SK-N-SH (cell line): ENCODE measurements at regions not wholly inside any gene's neighbourhood (a gene's known extent, or its start where the extent isn't known, plus 50 kb on each side); places are given as distances from the start of the nearest gene placed in this dataset.

Source experiments
- EP300 ChIP-seq, 2 experiments: IDR thresholded peaks; 2 replicates each; pipeline versions ENCODE4 v1.4.0 to v1.6.1; 2012; ENCODE audit warnings: borderline replicate concordance in 1 of 2, low read depth in 1 of 2, low read length in 1 of 2
- EZH2phosphoT487 ChIP-seq: fragments of 200-600 bp; sonication (generic); IDR thresholded peaks from 2 replicates; pipeline ENCODE4 v1.6.1; 2017; ENCODE audit warnings: low read depth, mixed run types, mild to moderate bottlenecking, antibody characterized with exemption, moderate library complexity, borderline replicate concordance
- POLR2AphosphoS5 ChIP-seq: IDR thresholded peaks from 2 replicates; pipeline ENCODE4 v1.6.1; 2012; ENCODE audit warnings: low read depth, low read length
- RAD21 ChIP-seq: IDR thresholded peaks from 2 replicates; pipeline ENCODE4 v1.6.1; 2012; ENCODE audit warnings: mild to moderate bottlenecking, low read length
- RFX5 ChIP-seq: IDR thresholded peaks from 2 replicates; pipeline ENCODE4 v1.6.1; 2012; ENCODE audit warnings: mild to moderate bottlenecking, improper control_type of control experiment, low read length
- TAF1 ChIP-seq: IDR thresholded peaks from 2 replicates; pipeline ENCODE4 v1.6.1; 2012; ENCODE audit warnings: low read depth, mild to moderate bottlenecking, low read length, moderate library complexity, borderline replicate concordance
- USF2 ChIP-seq: fragments of 150-350 bp; IDR thresholded peaks from 2 replicates; pipeline ENCODE4 v1.6.1; 2017; ENCODE audit warnings: antibody characterized with exemption, low read length, low read depth, borderline replicate concordance
- TF ChIP-seq, protein P1 (sequence below): fragments of 200-600 bp; sonication (generic); IDR thresholded peaks from 2 replicates; pipeline ENCODE4 v1.6.1; 2017; ENCODE audit warnings: antibody characterized with exemption, mild to moderate bottlenecking, moderate library complexity

DNA sequence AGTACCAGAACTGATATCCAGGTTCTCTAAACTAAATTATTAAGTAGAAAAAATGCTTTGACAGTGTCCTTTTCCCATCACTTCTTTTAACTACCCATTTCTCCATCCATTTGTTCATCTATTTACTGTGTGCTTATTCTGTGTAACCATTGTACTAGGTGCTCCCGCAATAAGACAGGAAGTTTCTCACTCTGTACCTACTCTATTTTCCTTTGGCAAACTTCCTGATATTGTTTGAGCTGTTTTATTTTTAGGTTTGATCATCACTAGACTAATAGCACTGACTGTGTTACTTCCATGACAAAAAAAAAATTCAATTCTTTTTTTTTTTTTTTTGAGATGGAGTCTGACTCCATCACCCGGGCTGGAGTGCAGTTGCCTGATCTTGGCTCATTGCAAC is 102.5 kb upstream of the CASK start:
- TF ChIP-seq, protein P1, sequence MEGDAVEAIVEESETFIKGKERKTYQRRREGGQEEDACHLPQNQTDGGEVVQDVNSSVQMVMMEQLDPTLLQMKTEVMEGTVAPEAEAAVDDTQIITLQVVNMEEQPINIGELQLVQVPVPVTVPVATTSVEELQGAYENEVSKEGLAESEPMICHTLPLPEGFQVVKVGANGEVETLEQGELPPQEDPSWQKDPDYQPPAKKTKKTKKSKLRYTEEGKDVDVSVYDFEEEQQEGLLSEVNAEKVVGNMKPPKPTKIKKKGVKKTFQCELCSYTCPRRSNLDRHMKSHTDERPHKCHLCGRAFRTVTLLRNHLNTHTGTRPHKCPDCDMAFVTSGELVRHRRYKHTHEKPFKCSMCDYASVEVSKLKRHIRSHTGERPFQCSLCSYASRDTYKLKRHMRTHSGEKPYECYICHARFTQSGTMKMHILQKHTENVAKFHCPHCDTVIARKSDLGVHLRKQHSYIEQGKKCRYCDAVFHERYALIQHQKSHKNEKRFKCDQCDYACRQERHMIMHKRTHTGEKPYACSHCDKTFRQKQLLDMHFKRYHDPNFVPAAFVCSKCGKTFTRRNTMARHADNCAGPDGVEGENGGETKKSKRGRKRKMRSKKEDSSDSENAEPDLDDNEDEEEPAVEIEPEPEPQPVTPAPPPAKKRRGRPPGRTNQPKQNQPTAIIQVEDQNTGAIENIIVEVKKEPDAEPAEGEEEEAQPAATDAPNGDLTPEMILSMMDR: no peak
- no peak for TF ChIP-seq EZH2phosphoT487
- no peak for TF ChIP-seq TAF1
- no peak for TF ChIP-seq EP300 (IDR thresholded peaks at IDR 0.05; ENCODE audit: borderline replicate concordance in 1 of 2, low read depth in 1 of 2, low read length in 1 of 2)
- no peak for TF ChIP-seq RFX5
- TF ChIP-seq RAD21: no peak
- no peak for TF ChIP-seq USF2
- TF ChIP-seq POLR2AphosphoS5: no peak
